AG04449 (cell line): ENCODE measurements at regions not wholly inside any gene's neighbourhood (a gene's known extent, or its start where the extent isn't known, plus 50 kb on each side); places are given as distances from the start of the nearest gene placed in this dataset.
A peak's percentile ranks its signal among the peaks of the same experiment; 100 is the strongest.

Source experiments
- CTCF ChIA-PET: fragments of 350-600 bp; formaldehyde crosslinking; extraction: SDS; loops from one replicate; lab custom pipeline; 2021; ENCODE audit warnings: antibody characterized with exemption; lab: Yijun Ruan, JAX
- POLR2A ChIA-PET: fragments of 400-600, 350-600 bp; formaldehyde crosslinking; extraction: SDS; loops from one replicate; lab custom pipeline; 2020; ENCODE audit warnings: antibody characterized with exemption, inconsistent platforms; lab: Yijun Ruan, JAX
- DNase-seq: peaks from one replicate; pipeline ENCODE4 v3.0.0-alpha.2; 2010; ENCODE audit warnings: low read depth, low spot score
- H3K4me3 ChIP-seq: 2 replicates; pipeline ENCODE4 v1.5.1; 2011; ENCODE audit warnings: low read depth, mild to moderate bottlenecking, control low read depth, low read length
- TF ChIP-seq, protein P1 (sequence below): IDR thresholded peaks from one replicate; pipeline ENCODE4 v1.5.1; 2011; ENCODE audit warnings: mild to moderate bottlenecking, moderate library complexity, low read length, control low read depth, inconsistent platforms; ENCODE audit not compliant: insufficient read depth; ENCODE audit errors: missing control alignments

DNA sequence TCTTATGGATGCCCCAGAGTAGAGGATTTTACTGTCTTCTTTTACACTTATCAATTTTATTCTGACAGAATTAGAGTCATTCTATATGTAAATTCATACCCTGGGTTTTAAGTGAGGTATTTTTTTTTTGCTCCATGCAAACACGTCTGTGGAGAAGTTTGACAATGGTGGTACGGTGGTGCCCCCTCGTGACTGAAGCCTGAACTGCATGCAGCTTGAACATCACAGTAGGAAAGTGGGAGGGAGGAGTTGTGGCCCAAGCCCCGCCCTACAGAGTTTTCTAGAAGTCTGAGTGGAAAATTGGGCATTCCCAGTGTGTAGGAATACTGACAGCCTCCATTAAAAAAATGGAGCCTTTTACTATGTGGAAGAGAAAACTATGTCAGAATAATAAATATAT is 73.3 kb upstream of the RAB40AL start:
- CTCF ChIA-PET = interaction anchor here (0.6 to 1.9 kb wide), 6 partner anchors 21 to 734 kb away, joined by 3 to 5 read pairs (median 5); partner anchors contain the start of gene TMSB15A

DNA sequence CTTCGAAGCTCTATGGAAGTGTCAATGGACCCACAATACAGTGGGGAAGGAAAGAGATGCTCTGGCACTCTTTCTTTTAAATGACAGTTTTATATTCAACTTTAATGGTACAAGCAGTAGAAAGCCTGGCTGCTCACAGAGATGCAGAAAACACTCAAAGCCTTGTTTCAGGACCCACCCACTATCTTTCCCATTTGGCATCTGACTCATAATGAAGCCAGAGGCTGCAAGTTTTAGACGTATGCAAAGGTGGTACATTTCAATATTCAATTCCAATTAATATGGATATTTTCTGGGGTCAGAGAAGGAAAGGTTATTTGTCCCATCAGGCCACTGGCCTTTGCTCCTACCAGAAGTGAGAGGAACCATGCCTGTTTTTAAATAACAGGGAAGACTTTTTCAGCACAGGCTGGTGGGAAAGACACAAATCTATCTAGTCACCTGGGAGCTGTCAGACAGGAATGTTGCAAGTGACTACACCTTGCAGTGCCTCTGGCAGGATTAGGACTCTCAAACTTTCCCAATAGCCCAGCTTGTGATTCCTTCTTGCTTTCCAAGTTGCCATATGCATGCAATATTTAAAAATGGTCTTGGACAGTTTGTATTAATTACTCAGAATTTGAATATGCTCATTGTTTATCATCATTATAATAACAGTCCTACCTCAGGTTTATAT is 70.0 kb upstream of the RAB40AL start:
- ChIA-PET POLR2A (no interaction called here), CTCF (interaction anchor here (1.6 kb wide), 1 partner anchor 32 kb away, joined by 5 read pairs; no protein-coding TSS in a partner anchor)
- H3K4me3 ChIP-seq = no peak overlapping the region
- DNase-seq = no peak
- TF ChIP-seq, protein P1, sequence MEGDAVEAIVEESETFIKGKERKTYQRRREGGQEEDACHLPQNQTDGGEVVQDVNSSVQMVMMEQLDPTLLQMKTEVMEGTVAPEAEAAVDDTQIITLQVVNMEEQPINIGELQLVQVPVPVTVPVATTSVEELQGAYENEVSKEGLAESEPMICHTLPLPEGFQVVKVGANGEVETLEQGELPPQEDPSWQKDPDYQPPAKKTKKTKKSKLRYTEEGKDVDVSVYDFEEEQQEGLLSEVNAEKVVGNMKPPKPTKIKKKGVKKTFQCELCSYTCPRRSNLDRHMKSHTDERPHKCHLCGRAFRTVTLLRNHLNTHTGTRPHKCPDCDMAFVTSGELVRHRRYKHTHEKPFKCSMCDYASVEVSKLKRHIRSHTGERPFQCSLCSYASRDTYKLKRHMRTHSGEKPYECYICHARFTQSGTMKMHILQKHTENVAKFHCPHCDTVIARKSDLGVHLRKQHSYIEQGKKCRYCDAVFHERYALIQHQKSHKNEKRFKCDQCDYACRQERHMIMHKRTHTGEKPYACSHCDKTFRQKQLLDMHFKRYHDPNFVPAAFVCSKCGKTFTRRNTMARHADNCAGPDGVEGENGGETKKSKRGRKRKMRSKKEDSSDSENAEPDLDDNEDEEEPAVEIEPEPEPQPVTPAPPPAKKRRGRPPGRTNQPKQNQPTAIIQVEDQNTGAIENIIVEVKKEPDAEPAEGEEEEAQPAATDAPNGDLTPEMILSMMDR = no peak

More for the DNA sequence above, 73.3 kb upstream of the RAB40AL start:
- no peak overlapping the region for H3K4me3 ChIP-seq
- TF ChIP-seq, protein P1 = peak; percentile 65
- DNase-seq = no peak
- POLR2A ChIA-PET = interaction anchor here (1.2 kb wide), 1 partner anchor 265 kb away, joined by 3 read pairs; the partner anchor contains the start of gene ARMCX5

DNA sequence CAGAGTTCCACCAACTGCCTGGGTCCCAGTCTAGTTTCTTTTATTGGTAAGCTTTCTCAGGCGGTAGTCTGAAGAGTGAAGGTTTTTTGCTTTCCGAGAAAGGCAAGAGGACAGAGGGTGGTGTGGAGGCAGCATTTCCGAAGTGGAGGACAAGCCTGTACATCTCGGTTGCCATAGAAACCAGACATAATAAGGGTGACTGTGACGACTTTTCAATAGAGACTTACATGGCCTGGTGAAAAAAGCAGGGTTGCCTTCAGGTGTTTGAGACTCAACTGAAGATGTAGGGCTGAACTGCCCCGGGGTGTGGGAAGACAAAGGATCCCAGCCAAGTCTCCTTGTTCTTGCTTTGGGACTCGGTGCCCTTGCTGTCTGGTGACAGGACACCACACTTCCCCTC is 53.6 kb upstream of the RAB40AL start:
- ChIA-PET POLR2A (no interaction called here), CTCF (no interaction called here)
- no peak for DNase-seq
- TF ChIP-seq, protein P1 = no peak
- H3K4me3 ChIP-seq = no peak overlapping the region
